HG02981 (cell line): ENCODE measurements at regions not wholly inside any gene's neighbourhood (a gene's known extent, or its start where the extent isn't known, plus 50 kb on each side); places are given as distances from the start of the nearest gene placed in this dataset.
A peak's percentile ranks its signal among the peaks of the same experiment; 100 is the strongest.

Source experiments
- ATAC-seq: cut with Tn5 transposase; IDR thresholded peaks from one replicate; pipeline ENCODE4 v1.9.1; 2021; ENCODE audit warnings: mild to moderate bottlenecking, moderate library complexity; ENCODE audit not compliant: unreplicated experiment

- ATAC-seq: no peak
These were observed 391.5 kb upstream of the DACH1 start for GRCh38 chr13:72258340-72258981.

- ATAC-seq: no peak
These were observed 388.9 kb upstream of the DACH1 start for GRCh38 chr13:72255908-72256307.

GRCh38 chr13:72253754-72254153 is 386.8 kb upstream of the DACH1 start:
- no peak for ATAC-seq

GRCh38 chr13:72246396-72246795 is 379.4 kb upstream of the DACH1 start:
- ATAC-seq: no peak

GRCh38 chr13:72244788-72245187 is 377.8 kb upstream of the DACH1 start:
- ATAC-seq: no peak

GRCh38 chr13:72230131-72230530 is 363.1 kb upstream of the DACH1 start:
- no peak for ATAC-seq

GRCh38 chr13:72229067-72229466 is 362.1 kb upstream of the DACH1 start:
- no peak for ATAC-seq

- ATAC-seq: peak; percentile 56
These were observed 354.4 kb upstream of the DACH1 start for GRCh38 chr13:72221276-72221962.

GRCh38 chr13:72218966-72219365 is 352.0 kb upstream of the DACH1 start:
- ATAC-seq: peak; percentile 58

GRCh38 chr13:72217142-72217541 is 350.1 kb upstream of the DACH1 start:
- no peak for ATAC-seq

- ATAC-seq: no peak
These were observed 341.2 kb upstream of the DACH1 start for GRCh38 chr13:72208112-72208645.

- ATAC-seq: no peak
These were observed 338.8 kb upstream of the DACH1 start for GRCh38 chr13:72205773-72206172.

- no peak for ATAC-seq
These were observed 337.3 kb upstream of the DACH1 start for GRCh38 chr13:72204291-72204690.

- no peak for ATAC-seq
These were observed 334.7 kb upstream of the DACH1 start for GRCh38 chr13:72201726-72202125.

- no peak for ATAC-seq
These were observed 332.6 kb upstream of the DACH1 start for GRCh38 chr13:72199640-72200039.

GRCh38 chr13:72198967-72199560 is 332.1 kb upstream of the DACH1 start:
- ATAC-seq: no peak

GRCh38 chr13:72198042-72198441 is 331.0 kb upstream of the DACH1 start:
- ATAC-seq: no peak

GRCh38 chr13:72195044-72195704 is 328.2 kb upstream of the DACH1 start:
- ATAC-seq: no peak

- ATAC-seq: no peak
These were observed 327.5 kb upstream of the DACH1 start for GRCh38 chr13:72194523-72194922.

GRCh38 chr13:72186730-72187422 is 319.9 kb upstream of the DACH1 start:
- no peak for ATAC-seq

- ATAC-seq: no peak
These were observed 318.8 kb upstream of the DACH1 start for GRCh38 chr13:72185776-72186175.
